Mucosa of rectum (tissue), 2 donors: ENCODE measurements at regions not wholly inside any gene's neighbourhood (a gene's known extent, or its start where the extent isn't known, plus 50 kb on each side); places are given as distances from the start of the nearest gene placed in this dataset.
"Not testable (repeated sequence)": the region's sequence is repeated elsewhere in the genome, so short reads cannot be mapped to it uniquely, and the experiment has no call there.

Experiments
- H3K27ac ChIP-seq, 2 donors: one replicate each; pipeline ENCODE4 v1.7.0; 2013; ENCODE audit warnings: inconsistent platforms in 2 of 2, low read depth in 2 of 2, low read length in 2 of 2
- H3K27me3 ChIP-seq, 2 donors: one replicate each; pipeline ENCODE4 v1.7.0; 2013; ENCODE audit warnings: low read length in 2 of 2; ENCODE audit not compliant: control insufficient read depth in 2 of 2, insufficient read depth in 2 of 2
- H3K36me3 ChIP-seq, 2 donors: one replicate each; pipeline ENCODE4 v1.7.0; 2013; ENCODE audit warnings: low read length in 2 of 2; ENCODE audit not compliant: control insufficient read depth in 2 of 2, insufficient read depth in 2 of 2
- H3K4me1 ChIP-seq, 2 donors: one replicate each; pipeline ENCODE4 v1.7.0; 2013; ENCODE audit warnings: low read length in 2 of 2, mild to moderate bottlenecking in 1 of 2; ENCODE audit not compliant: control insufficient read depth in 2 of 2, insufficient read depth in 2 of 2
- H3K4me3 ChIP-seq, 2 donors: one replicate each; pipeline ENCODE4 v1.7.0; 2013; ENCODE audit warnings: low read length in 2 of 2
- H3K9ac ChIP-seq, 2 donors: one replicate each; pipeline ENCODE4 v1.7.0; 2013; ENCODE audit warnings: low read length in 2 of 2, low read depth in 1 of 2, mild to moderate bottlenecking in 1 of 2
- H3K9me3 ChIP-seq, 2 donors: one replicate each; pipeline ENCODE4 v1.7.0; 2013; ENCODE audit warnings: low read length in 2 of 2; ENCODE audit not compliant: control insufficient read depth in 2 of 2
- donor health status: healthy.
- donor health status: Normal muscosa, but diverticular disease.

- H3K9me3 ChIP-seq, result peaks cover 0 to 11% of the 10 kb centered on the region in 2 donors
- H3K9ac ChIP-seq, result no peak overlapping the region
- H3K27me3 ChIP-seq, result no peaks in the 10 kb centered on the region
- no peak overlapping the region for H3K27ac ChIP-seq
- H3K36me3 ChIP-seq, result no peaks in the 10 kb centered on the region
- H3K4me1 ChIP-seq, result no peaks in the 10 kb centered on the region
- no peak overlapping the region for H3K4me3 ChIP-seq
These were observed 111.7 kb upstream of the MRPS30 start for GRCh38 chr5:44697025-44697424.

- no peak overlapping the region for H3K4me3 ChIP-seq
- no peaks in the 10 kb centered on the region for H3K27me3 ChIP-seq
- no peaks in the 10 kb centered on the region for H3K4me1 ChIP-seq
- H3K9ac ChIP-seq, result no peak overlapping the region
- H3K36me3 ChIP-seq, result no peaks in the 10 kb centered on the region
- H3K27ac ChIP-seq, result no peak overlapping the region
- H3K9me3 ChIP-seq, result peaks cover 0 to 8% of the 10 kb centered on the region in 2 donors
These were observed 113.5 kb upstream of the MRPS30 start for GRCh38 chr5:44695259-44695658.

GRCh38 chr5:44691802-44692201 lies 116.9 kb upstream of the MRPS30 start:
- H3K9ac ChIP-seq, result no peak overlapping the region
- H3K4me1 ChIP-seq, result no peaks in the 10 kb centered on the region
- H3K27ac ChIP-seq, result no peak overlapping the region
- H3K9me3 ChIP-seq, result peaks cover 0 to 5% of the 10 kb centered on the region in 2 donors
- no peak overlapping the region for H3K4me3 ChIP-seq
- H3K27me3 ChIP-seq, result no peaks in the 10 kb centered on the region
- no peaks in the 10 kb centered on the region for H3K36me3 ChIP-seq

- peaks cover 0 to 2% of the 10 kb centered on the region in 2 donors for H3K9me3 ChIP-seq
- no peak overlapping the region for H3K9ac ChIP-seq
- H3K36me3 ChIP-seq, result no peaks in the 10 kb centered on the region
- no peak overlapping the region for H3K27ac ChIP-seq
- no peaks in the 10 kb centered on the region for H3K4me1 ChIP-seq
- H3K4me3 ChIP-seq, result no peak overlapping the region
- no peaks in the 10 kb centered on the region for H3K27me3 ChIP-seq
These were observed 126.8 kb upstream of the MRPS30 start for GRCh38 chr5:44681906-44682305.

- H3K4me3 ChIP-seq, result no peak overlapping the region
- H3K27me3 ChIP-seq, result no peaks in the 10 kb centered on the region
- no peaks in the 10 kb centered on the region for H3K36me3 ChIP-seq
- no peak overlapping the region for H3K9ac ChIP-seq
- no peaks in the 10 kb centered on the region for H3K9me3 ChIP-seq
- no peaks in the 10 kb centered on the region for H3K4me1 ChIP-seq
- no peak overlapping the region for H3K27ac ChIP-seq
These were observed 129.5 kb upstream of the MRPS30 start for GRCh38 chr5:44679214-44679613.

GRCh38 chr5:44675296-44675695 lies 133.5 kb upstream of the MRPS30 start:
- H3K4me3 ChIP-seq, result no peak overlapping the region
- no peak overlapping the region for H3K27ac ChIP-seq
- no peaks in the 10 kb centered on the region for H3K36me3 ChIP-seq
- no peaks in the 10 kb centered on the region for H3K4me1 ChIP-seq
- no peaks in the 10 kb centered on the region for H3K27me3 ChIP-seq
- H3K9me3 ChIP-seq, result no peaks in the 10 kb centered on the region
- H3K9ac ChIP-seq, result no peak overlapping the region

- H3K9ac ChIP-seq, result no peak overlapping the region
- H3K36me3 ChIP-seq, result no peaks in the 10 kb centered on the region
- H3K4me3 ChIP-seq, result no peak overlapping the region
- H3K27ac ChIP-seq, result no peak overlapping the region
- H3K27me3 ChIP-seq, result no peaks in the 10 kb centered on the region
- H3K4me1 ChIP-seq, result no peaks in the 10 kb centered on the region
- H3K9me3 ChIP-seq, result no peaks in the 10 kb centered on the region
These were observed 134.3 kb upstream of the MRPS30 start for GRCh38 chr5:44674461-44674860.

- not testable (repeated sequence) for H3K27ac ChIP-seq, H3K36me3 ChIP-seq, H3K9ac ChIP-seq, H3K4me3 ChIP-seq, H3K9me3 ChIP-seq, H3K27me3 ChIP-seq, H3K4me1 ChIP-seq
These were observed 140.3 kb upstream of the MRPS30 start for GRCh38 chr5:44668471-44668870.

- Histone ChIP-seq H3K9ac (no peak overlapping the region), H3K27me3 (no peaks in the 10 kb centered on the region), H3K4me3 (no peak overlapping the region), H3K36me3 (no peaks in the 10 kb centered on the region), H3K4me1 (no peaks in the 10 kb centered on the region), H3K9me3 (no peaks in the 10 kb centered on the region), H3K27ac (no peak overlapping the region)
These were observed 143.5 kb upstream of the MRPS30 start for GRCh38 chr5:44665101-44665701.

- no peaks in the 10 kb centered on the region for H3K9me3 ChIP-seq
- no peaks in the 10 kb centered on the region for H3K36me3 ChIP-seq
- no peak overlapping the region for H3K9ac ChIP-seq
- no peaks in the 10 kb centered on the region for H3K27me3 ChIP-seq
- no peaks in the 10 kb centered on the region for H3K4me1 ChIP-seq
- no peak overlapping the region for H3K4me3 ChIP-seq
- H3K27ac ChIP-seq, result no peak overlapping the region
These were observed 144.0 kb upstream of the MRPS30 start for GRCh38 chr5:44664711-44665100.
